H9 (cell line): ENCODE measurements at regions not wholly inside any gene's neighbourhood (a gene's known extent, or its start where the extent isn't known, plus 50 kb on each side); places are given as distances from the start of the nearest gene placed in this dataset.

ENCODE experiments used
- DNase-seq: peaks from one replicate; pipeline ENCODE4 v3.0.0-alpha.2; 2017
- H2AFZ ChIP-seq: one replicate; pipeline ENCODE4 v1.6.1; 2013; ENCODE audit warnings: mild to moderate bottlenecking, low read length, control low read depth, moderate library complexity
- H2AK5ac ChIP-seq: 2 replicates; pipeline ENCODE4 v1.6.1; 2013; ENCODE audit warnings: low read length, control low read depth, mixed read lengths; ENCODE audit not compliant: insufficient read length
- H2BK120ac ChIP-seq: one replicate; pipeline ENCODE4 v1.6.1; 2013; ENCODE audit warnings: low read depth, mild to moderate bottlenecking, low read length, control low read depth, inconsistent platforms; ENCODE audit not compliant: poor library complexity, severe bottlenecking
- H2BK12ac ChIP-seq: 2 replicates; pipeline ENCODE4 v1.6.1; 2013; ENCODE audit warnings: low read length, control low read depth, mixed read lengths, low read depth; ENCODE audit not compliant: insufficient read length
- H2BK15ac ChIP-seq: 2 replicates; pipeline ENCODE4 v1.6.1; 2013; ENCODE audit warnings: low read depth, low read length, control low read depth
- H2BK20ac ChIP-seq: one replicate; pipeline ENCODE4 v1.6.1; 2013; ENCODE audit warnings: low read depth, mild to moderate bottlenecking, low read length, control low read depth, inconsistent platforms; ENCODE audit not compliant: poor library complexity, severe bottlenecking
- H2BK5ac ChIP-seq: 2 replicates; pipeline ENCODE4 v1.6.1; 2013; ENCODE audit warnings: low read length, control low read depth, mixed read lengths; ENCODE audit not compliant: insufficient read length
- H3K14ac ChIP-seq: 2 replicates; pipeline ENCODE4 v1.6.1; 2013; ENCODE audit warnings: low read length, control low read depth; ENCODE audit not compliant: insufficient read depth
- H3K18ac ChIP-seq: 2 replicates; pipeline ENCODE4 v1.6.1; 2013; ENCODE audit warnings: low read depth, mild to moderate bottlenecking, mixed read lengths, low read length, control low read depth; ENCODE audit not compliant: insufficient read length
- H3K23ac ChIP-seq: 2 replicates; pipeline ENCODE4 v1.6.1; 2013; ENCODE audit warnings: low read length, control low read depth, mixed read lengths, low read depth; ENCODE audit not compliant: insufficient read length
- H3K23me2 ChIP-seq: 2 replicates; pipeline ENCODE4 v1.6.1; 2013; ENCODE audit warnings: low read depth, mild to moderate bottlenecking, mixed read lengths, low read length, control low read depth; ENCODE audit not compliant: insufficient read length, poor library complexity, severe bottlenecking
- H3K27ac ChIP-seq: 2 replicates; pipeline ENCODE4 v1.5.1; 2013; ENCODE audit warnings: low read length, control low read depth, mixed read lengths, low read depth; ENCODE audit not compliant: insufficient read length
- H3K27me3 ChIP-seq: 2 replicates; pipeline ENCODE4 v1.6.1; 2013; ENCODE audit warnings: low read length, control low read depth, inconsistent platforms; ENCODE audit not compliant: insufficient read depth
- H3K4ac ChIP-seq: 2 replicates; pipeline ENCODE4 v1.6.1; 2013; ENCODE audit warnings: low read depth, mild to moderate bottlenecking, control low read depth, inconsistent platforms, low read length, moderate library complexity
- H3K4me1 ChIP-seq: 2 replicates; pipeline ENCODE4 v1.6.1; 2013; ENCODE audit warnings: low read length, control low read depth, inconsistent platforms; ENCODE audit not compliant: insufficient read depth
- H3K4me2 ChIP-seq: 2 replicates; pipeline ENCODE4 v1.6.1; 2013; ENCODE audit warnings: low read length, control low read depth, mixed read lengths; ENCODE audit not compliant: insufficient read length, insufficient read depth
- H3K56ac ChIP-seq: 2 replicates; pipeline ENCODE4 v1.6.1; 2013; ENCODE audit warnings: low read depth, mild to moderate bottlenecking, mixed read lengths, low read length, control low read depth; ENCODE audit not compliant: insufficient read length
- H3K79me1 ChIP-seq: 2 replicates; pipeline ENCODE4 v1.6.1; 2013; ENCODE audit warnings: low read depth, mild to moderate bottlenecking, moderate library complexity, low read length, control low read depth, inconsistent platforms; ENCODE audit not compliant: insufficient read depth, poor library complexity, severe bottlenecking
- H3K79me2 ChIP-seq: 2 replicates; pipeline ENCODE4 v1.6.1; 2013; ENCODE audit warnings: low read length, control low read depth, inconsistent platforms; ENCODE audit not compliant: insufficient read depth
- H3K9ac ChIP-seq: 2 replicates; pipeline ENCODE4 v1.6.1; 2013; ENCODE audit warnings: low read length, control low read depth, mixed read lengths; ENCODE audit not compliant: insufficient read length; ENCODE audit errors: extremely low read depth
- H3K9me3 ChIP-seq: one replicate; pipeline ENCODE4 v1.6.1; 2013; ENCODE audit warnings: low read depth, low read length, inconsistent platforms; ENCODE audit not compliant: control insufficient read depth
- H3T11ph ChIP-seq: one replicate; pipeline ENCODE4 v1.6.1; 2013; ENCODE audit warnings: mild to moderate bottlenecking, low read length, control low read depth, inconsistent platforms
- H4K20me1 ChIP-seq: one replicate; pipeline ENCODE4 v1.6.1; 2013; ENCODE audit not compliant: control insufficient read depth, insufficient read length, insufficient read depth
- H4K5ac ChIP-seq: 2 replicates; pipeline ENCODE4 v1.6.1; 2013; ENCODE audit warnings: low read depth, mild to moderate bottlenecking, mixed read lengths, low read length, control low read depth; ENCODE audit not compliant: insufficient read length
- H4K8ac ChIP-seq: replicated peaks from 2 replicates; pipeline ENCODE4 v1.6.1; 2013; ENCODE audit warnings: low read length, control low read depth, mixed read lengths, low read depth; ENCODE audit not compliant: insufficient read length
- H4K91ac ChIP-seq: 2 replicates; pipeline ENCODE4 v1.6.1; 2013; ENCODE audit warnings: low read depth, mild to moderate bottlenecking, moderate library complexity, mixed read lengths, low read length, control low read depth; ENCODE audit not compliant: insufficient read length
- H3K27ac Mint-ChIP-seq, 3 experiments: 2 replicates in 2 of 3; 3 replicates in 1 of 3; pipeline ENCODE4 v1.8.0; 2020 to 2021; ENCODE audit warnings: mixed read lengths in 3 of 3, mild to moderate bottlenecking in 1 of 3, moderate library complexity in 1 of 3
- H3K27me3 Mint-ChIP-seq: 2 replicates; pipeline ENCODE4 v1.8.0; 2021; ENCODE audit warnings: low read depth, mild to moderate bottlenecking, moderate library complexity, mixed read lengths
- H3K36me3 Mint-ChIP-seq, 3 experiments: 2 replicates in 2 of 3; 3 replicates in 1 of 3; pipeline ENCODE4 v1.8.0; 2020 to 2021; ENCODE audit warnings: low read depth in 3 of 3, mixed read lengths in 3 of 3; ENCODE audit not compliant: insufficient read depth in 1 of 3
- H3K4me1 Mint-ChIP-seq, 2 experiments: 2 replicates each; pipeline ENCODE4 v1.8.0; 2020; ENCODE audit warnings: mixed read lengths in 2 of 2
- H3K4me3 Mint-ChIP-seq, 2 experiments: 2 replicates in 1 of 2; 3 replicates in 1 of 2; pipeline ENCODE4 v1.8.0; 2020 to 2021; ENCODE audit warnings: mild to moderate bottlenecking in 2 of 2, mixed read lengths in 2 of 2, moderate library complexity in 1 of 2
- H3K9me3 Mint-ChIP-seq, 2 experiments: 2 replicates in 1 of 2; 3 replicates in 1 of 2; pipeline ENCODE4 v1.8.0; 2020; ENCODE audit warnings: mild to moderate bottlenecking in 2 of 2, mixed read lengths in 2 of 2, moderate library complexity in 1 of 2
- WGBS: extraction: QIAGEN DNeasy Blood & Tissue Kit; methylation state at CpG from one replicate; pipeline ENCODE4 v1.1.7; 2013; ENCODE audit warnings: missing lambda C conversion rate, low lambda C conversion rate, mixed read lengths; ENCODE audit not compliant: insufficient read length; ENCODE audit errors: extremely low coverage; 5-methylcytosine and 5-hydroxymethylcytosine counted together
- TF ChIP-seq, protein P1 (sequence below): fragments of 200-600 bp; sonication (generic); conservative IDR thresholded peaks from 3 replicates; pipeline ENCODE4 v1.8.0; 2021; ENCODE audit warnings: antibody characterized with exemption, mild to moderate bottlenecking

DNA sequence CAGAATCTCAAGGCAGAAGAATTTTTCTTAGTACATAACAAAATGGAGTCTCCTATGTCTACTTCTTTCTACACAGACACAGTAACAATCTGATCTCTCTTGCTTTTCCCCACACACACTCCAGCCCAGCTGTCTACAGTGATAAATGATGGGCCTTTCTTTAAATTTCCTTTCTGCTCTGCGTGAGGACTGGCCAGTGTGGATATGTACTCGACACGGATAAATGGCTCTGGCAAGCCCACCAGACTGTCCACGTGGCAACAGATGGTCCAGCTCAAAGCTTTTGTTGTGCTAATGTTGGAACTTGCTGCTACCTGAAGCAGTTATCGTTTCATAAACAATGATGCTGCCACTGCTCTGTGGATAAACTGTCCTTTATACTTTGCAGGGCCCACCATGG lies 410.7 kb downstream of the TMEM114 start:
- H3K4me3 Mint-ChIP-seq = no peak overlapping the region
- no peak overlapping the region for H2BK20ac ChIP-seq
- H3K4me2 ChIP-seq = no peak overlapping the region
- H3K36me3 Mint-ChIP-seq = no peaks in the 10 kb centered on the region
- H3K27ac Mint-ChIP-seq = peak overlapping the region in 1 of 3 experiments; percentile 63; a peak in 2 of 7 replicates
- no peak overlapping the region for H2BK12ac ChIP-seq
- H3K9ac ChIP-seq = no peak overlapping the region
- H3K4ac ChIP-seq = no peak overlapping the region
- no peak overlapping the region for H3K27ac ChIP-seq
- no peaks in the 10 kb centered on the region for H3K23me2 ChIP-seq
- H3K4me1 ChIP-seq = no peaks in the 10 kb centered on the region; the same call in 1 of the 2 replicates
- no peaks in the 10 kb centered on the region for H3K27me3 ChIP-seq
- no peak overlapping the region for H2AK5ac ChIP-seq
- no peak overlapping the region for H3K56ac ChIP-seq
- H2BK15ac ChIP-seq = no peak overlapping the region
- H3K18ac ChIP-seq = no peak overlapping the region
- no peak overlapping the region for H4K91ac ChIP-seq
- H3K79me1 ChIP-seq = no peaks in the 10 kb centered on the region
- peaks cover 13 to 36% of the 10 kb centered on the region in 2 experiments for H3K4me1 Mint-ChIP-seq
- H4K20me1 ChIP-seq = no peaks in the 10 kb centered on the region
- H2AFZ ChIP-seq = no peak overlapping the region
- H2BK5ac ChIP-seq = no peak overlapping the region
- H3K27me3 Mint-ChIP-seq = no peaks in the 10 kb centered on the region; the same call in 1 of the 2 replicates
- no peaks in the 10 kb centered on the region for H3K9me3 Mint-ChIP-seq
- DNase-seq = no peak
- no peaks in the 10 kb centered on the region for H3K79me2 ChIP-seq
- H3T11ph ChIP-seq = no peak overlapping the region
- H3K23ac ChIP-seq = no peak overlapping the region
- no peak overlapping the region for H4K8ac ChIP-seq
- WGBS = no CpG with 5 or more reads among the region's 5 CpGs
- TF ChIP-seq, protein P1, sequence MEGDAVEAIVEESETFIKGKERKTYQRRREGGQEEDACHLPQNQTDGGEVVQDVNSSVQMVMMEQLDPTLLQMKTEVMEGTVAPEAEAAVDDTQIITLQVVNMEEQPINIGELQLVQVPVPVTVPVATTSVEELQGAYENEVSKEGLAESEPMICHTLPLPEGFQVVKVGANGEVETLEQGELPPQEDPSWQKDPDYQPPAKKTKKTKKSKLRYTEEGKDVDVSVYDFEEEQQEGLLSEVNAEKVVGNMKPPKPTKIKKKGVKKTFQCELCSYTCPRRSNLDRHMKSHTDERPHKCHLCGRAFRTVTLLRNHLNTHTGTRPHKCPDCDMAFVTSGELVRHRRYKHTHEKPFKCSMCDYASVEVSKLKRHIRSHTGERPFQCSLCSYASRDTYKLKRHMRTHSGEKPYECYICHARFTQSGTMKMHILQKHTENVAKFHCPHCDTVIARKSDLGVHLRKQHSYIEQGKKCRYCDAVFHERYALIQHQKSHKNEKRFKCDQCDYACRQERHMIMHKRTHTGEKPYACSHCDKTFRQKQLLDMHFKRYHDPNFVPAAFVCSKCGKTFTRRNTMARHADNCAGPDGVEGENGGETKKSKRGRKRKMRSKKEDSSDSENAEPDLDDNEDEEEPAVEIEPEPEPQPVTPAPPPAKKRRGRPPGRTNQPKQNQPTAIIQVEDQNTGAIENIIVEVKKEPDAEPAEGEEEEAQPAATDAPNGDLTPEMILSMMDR = no peak
- no peaks in the 10 kb centered on the region for H3K9me3 ChIP-seq
- H3K14ac ChIP-seq = no peak overlapping the region
- H2BK120ac ChIP-seq = no peak overlapping the region
- no peak overlapping the region for H4K5ac ChIP-seq
